ENCODE measurements at regions not wholly inside any gene's neighbourhood (a gene's known extent, or its start where the extent isn't known, plus 50 kb on each side); places are given as distances from the start of the nearest gene placed in this dataset.
A peak's percentile ranks its signal among the peaks of the same experiment; 100 is the strongest.

DNA sequence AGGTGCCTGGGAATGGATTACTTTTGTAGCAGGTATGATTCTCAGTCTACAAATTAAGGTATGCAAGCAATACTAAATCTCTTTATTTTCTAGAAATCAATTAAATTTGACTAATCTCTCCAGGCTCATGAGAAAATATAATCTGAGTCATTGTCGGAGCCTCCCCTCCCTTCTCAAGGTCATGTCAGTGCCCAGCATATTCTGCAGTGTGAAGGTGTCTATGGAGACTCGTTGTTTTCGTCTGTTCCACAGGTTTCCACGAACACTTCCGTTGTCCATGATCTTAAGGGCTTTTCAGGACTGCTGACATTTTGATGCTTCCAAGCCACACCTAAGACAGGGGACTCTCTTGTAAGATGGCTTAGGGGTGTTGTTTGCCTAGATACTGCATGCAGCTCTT, 56.6 kb upstream of the SCOC start:
- DNase-seq: no peak

- no peak for DNase-seq
Measured at GRCh38 chr4:140315970-140316369, 57.5 kb upstream of the SCOC start.

DNA sequence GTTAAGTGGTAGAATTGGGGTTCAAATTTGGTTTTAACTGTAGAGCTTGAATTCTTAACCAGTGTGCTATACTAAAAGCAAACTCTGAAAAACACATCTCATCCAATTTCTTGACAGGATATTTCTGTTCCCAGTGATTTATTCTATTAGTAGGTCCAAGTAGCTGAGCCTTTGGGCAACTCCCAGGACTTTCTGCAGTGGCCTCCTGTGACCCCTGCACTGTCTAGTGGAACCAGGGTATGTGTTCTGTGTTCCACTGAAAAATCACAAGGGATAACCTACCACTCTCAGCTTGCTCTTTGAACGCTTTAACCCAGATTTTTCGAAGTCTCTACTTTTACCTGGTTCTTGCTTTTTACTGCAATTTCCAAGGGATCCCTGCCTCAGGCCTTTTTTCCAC, 58.0 kb upstream of the SCOC start:
- DNase-seq: no peak

GRCh38 chr4:140315019-140315418, 58.4 kb upstream of the SCOC start:
- no peak for DNase-seq

- DNase-seq: no peak
Measured at GRCh38 chr4:140312100-140312499, 61.3 kb upstream of the SCOC start.

DNA sequence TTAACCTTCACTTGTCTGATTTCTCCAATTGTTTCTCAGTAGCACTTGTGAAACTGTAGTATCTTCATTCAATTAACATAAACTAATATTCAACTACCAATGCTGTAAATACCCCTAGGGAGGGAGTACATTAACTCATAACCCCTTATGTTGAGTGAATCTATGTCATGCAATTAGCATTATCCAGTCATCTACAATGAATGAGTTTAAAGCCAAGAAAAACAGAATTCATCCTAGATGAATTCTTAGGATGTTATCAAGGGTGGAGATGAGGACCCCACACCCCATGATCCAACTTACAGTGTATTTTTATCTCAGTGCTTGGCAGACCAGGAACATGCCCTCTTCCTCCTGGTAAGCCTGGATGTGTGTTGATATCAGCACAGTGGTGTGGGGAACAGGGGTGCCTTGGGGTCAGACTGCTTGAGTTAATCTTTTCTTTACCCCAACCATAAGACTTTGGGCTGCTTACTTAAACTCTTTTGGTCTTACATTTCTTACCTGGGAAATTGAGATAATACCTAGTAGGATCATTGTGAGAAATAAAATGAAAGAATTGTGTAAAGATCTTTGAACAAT, 62.1 kb upstream of the SCOC start:
- DNase-seq: peak; percentile 26

- DNase-seq: peak; percentile 71
Measured at GRCh38 chr4:140309124-140309870, 64.1 kb upstream of the SCOC start.

DNA sequence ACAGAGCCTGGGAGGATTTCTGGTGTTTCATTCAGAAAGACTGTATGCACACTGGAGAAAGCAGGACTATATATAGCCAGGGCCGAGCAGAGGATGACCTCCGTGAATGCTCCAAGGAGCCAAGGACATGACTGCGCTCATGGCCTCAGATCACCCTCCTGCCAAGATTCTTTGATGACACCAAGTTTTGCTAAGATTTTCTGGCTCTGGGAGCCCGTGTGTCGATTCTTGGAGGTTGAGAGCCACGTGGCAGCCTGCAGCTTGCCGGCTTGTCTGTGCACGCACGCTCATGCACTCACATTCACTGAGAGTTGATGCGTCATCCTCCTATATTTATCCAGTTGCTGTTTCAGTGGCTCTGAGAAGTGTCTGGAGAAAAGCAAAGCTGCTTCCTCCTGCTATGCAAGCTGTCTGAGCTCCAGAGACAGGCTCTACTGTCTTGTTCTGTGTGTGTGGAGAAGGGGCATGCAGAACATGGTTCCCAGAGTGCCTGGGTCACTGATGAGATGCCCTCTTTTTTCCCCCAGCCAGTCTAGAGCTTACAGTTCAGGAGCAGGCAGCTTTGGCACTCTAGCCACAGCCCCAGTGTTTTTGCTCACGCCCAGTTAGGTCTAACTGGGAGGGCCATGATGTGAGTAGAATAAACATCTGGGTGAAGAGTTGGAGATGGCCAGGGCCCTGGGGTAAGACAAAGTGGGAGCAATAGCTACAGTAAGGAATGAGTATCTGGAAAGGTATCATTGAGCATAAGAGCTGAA, 64.9 kb upstream of the SCOC start:
- DNase-seq: peak; percentile 84

- DNase-seq: no peak
Measured at GRCh38 chr4:140305053-140305452, 68.4 kb upstream of the SCOC start.

GRCh38 chr4:140304346-140304745, 69.1 kb upstream of the SCOC start:
- no peak for DNase-seq

GRCh38 chr4:140302151-140302859, 71.1 kb upstream of the SCOC start:
- no peak for DNase-seq

DNA sequence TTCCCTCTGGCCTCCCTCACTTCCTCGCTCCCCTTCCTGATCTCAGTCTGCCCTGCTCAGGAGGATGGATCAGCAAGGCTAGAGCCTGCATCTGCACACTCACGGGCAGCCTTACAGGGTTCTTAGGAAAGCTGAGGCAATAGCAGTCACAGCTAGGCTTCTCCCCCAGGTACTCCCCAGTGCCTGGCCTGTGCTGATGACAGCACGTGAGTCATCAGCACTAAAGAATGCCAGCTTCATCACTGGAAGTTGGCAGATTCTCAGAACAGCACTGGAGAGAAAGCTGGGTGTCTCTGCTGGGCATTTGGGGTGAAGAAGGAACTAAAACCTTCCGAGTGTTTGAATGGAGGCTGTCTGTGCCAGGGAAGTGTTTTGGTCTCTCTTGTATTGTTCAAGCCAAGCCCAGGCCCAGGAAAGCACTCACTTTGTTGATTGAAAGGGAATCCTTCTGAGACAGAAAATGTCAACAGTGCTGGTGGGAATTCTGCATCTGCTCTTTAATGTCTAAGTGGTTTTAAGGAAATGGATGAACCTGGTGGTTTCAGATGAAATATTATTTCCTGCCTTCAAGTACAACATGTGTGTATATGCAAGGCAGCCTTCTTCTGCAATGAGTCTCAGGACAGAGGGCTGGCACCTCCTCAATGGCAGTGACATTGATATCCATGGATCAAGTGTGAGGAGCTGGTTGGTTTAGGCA, 73.0 kb upstream of the SCOC start:
- DNase-seq: peak; percentile 64

GRCh38 chr4:140298001-140298400, 75.4 kb upstream of the SCOC start:
- no peak for DNase-seq

DNA sequence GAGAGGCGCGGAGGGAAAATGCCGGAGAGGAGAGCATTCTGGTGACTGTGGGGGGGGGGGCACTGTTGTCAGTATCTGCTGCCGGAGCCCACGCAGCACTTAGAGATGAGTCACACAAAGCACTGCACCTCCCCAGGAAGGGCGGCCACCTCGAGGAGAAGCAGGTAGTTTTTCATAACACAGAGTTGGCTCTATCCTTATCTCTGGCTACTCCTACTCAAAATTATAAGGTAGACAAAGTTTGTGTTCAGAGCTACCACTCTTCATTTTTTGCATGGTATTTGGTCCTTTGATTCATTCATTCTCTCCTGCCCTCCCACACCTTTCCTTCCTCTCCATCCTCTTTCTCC, 76.2 kb upstream of the SCOC start:
- no peak for DNase-seq

DNA sequence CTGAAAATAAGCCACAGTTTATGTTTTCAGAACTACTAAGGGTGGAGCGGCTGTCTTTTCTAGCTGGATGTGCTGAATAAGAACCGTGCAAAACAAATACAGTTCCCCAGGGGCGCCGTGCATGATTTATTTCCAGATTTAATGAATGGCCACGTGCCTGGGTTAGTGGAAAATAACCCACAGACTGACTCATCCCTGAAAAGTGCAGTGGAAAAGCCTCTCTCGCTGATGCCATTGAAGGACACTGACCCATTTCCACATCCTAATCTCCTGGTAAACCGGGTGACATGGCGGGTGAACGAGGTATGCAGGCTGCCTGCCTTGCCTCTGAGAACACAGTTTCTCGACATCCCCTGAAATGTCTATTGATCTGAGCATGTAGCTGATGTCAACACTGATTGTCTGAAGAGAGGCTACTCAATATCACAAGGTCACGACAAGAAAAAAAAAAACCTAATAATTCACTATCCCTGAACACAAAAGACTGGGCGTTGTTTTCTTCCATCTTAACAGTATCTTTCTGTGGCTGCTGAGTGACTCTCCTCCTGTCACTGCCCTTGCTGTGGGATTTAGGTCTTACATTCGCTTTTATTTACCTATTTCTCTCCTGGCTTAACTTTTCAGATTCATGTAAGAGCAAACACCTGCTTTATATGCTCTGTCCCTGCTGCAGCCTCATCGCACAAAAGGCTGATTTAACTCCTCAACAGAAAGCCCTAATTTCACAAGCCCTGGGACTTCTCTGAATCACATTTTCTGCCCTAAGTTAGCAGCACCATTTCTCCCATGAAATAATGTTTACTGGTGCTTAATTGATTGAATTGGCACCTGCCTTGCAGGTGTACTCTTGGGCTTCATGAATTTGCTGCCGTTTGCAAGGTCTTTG, 76.9 kb upstream of the SCOC start:
- DNase-seq: peak; percentile 90

GRCh38 chr4:140293979-140294378, 79.5 kb upstream of the SCOC start:
- DNase-seq: no peak

DNA sequence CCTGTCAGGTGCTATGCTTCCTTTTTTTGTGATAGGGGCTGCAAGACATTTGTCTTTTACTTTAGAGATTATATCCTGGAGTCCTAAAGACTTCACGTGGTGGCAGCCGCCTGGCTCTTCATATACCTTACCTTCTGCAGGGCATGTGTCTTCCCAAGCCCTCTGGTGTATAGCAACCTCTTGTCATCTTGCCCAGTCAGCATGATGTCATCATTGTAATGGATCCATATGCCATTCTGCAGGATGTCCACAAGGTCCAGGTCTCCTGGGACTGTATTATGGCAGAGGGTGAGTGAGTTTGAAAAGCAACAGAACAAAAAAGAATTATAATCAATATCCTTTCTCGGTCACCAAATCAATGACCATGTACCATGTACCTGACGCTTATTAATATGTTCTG, 82.2 kb upstream of the SCOC start:
- no peak for DNase-seq

DNA sequence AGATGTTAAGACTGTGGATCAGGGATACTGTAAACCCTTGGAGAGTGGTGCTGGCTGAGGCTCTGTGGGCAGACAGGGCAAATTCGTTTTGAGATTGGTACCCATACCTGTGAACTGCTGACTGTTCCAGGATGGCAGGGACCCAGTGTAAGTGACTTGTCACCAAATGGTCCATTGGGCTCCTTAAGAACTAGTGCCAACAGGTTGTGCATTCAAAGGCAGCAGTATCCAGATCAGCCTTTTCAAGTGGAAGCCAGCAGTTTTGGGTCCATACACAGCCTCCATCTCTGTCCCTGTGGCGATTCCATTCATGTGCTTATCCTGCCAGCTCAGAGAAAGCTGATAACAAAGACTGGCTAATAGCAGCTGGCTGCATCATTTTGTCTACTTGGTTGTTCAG, 84.0 kb upstream of the SCOC start:
- no peak for DNase-seq

DNA sequence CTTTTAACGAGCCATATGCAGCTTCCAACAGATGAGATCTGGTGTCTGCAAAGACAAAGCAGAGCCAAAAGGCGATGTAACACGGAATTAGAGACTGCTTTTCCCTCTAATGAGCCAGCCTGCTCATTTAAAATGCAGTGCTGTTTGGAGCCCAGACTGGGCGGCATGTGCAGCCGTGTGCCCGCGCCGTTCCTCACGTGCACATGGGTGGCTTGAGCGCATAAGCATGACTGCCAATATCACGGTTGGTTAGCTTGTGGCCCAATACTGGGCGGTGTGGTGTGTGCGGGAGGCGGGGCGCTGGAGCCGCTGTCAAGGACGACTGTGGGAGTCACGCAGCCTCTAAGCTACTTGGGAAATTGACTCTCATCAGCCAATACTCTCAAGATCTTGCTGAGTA, 87.0 kb upstream of the SCOC start:
- DNase-seq: no peak

DNA sequence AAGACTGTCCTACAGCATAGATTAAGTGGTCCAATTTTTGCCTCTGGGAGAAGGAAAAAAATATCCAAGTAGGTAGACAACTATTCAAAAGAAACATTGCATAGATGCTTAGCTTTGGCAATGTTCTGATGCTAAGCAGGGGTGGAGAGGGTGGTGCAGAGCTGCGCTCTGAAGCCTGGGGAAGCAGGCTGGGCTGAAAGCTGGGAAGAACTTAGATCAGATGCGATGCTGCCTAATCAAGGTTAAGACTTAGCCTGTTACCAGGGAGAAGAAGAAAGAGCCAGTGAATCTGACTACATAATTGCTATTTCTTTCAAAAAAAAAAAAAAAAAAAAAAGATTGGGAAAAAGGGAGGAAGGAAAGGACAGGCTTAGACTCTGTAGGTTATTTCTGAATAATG, 89.0 kb upstream of the SCOC start:
- DNase-seq: no peak

GRCh38 chr4:140281828-140282552, 91.5 kb upstream of the SCOC start:
- DNase-seq: no peak

Measured in fibroblast of skin of scalp (primary cell).